IMR-90 (cell line): ENCODE measurements at regions not wholly inside any gene's neighbourhood (a gene's known extent, or its start where the extent isn't known, plus 50 kb on each side); places are given as distances from the start of the nearest gene placed in this dataset.

Experiments
- ATAC-seq: fragments of 200-7000 bp; cut with Tn5 transposase; 2 replicates; pipeline ENCODE4 v1.9.1; 2020; ENCODE audit warnings: low read depth, mild to moderate bottlenecking, moderate library complexity
- BruUV-seq: library from RNA; stranded (reverse); fragments of 400-500 nt; replicated peaks from 2 replicates; lab custom pipeline; 2021; lab: Mats Ljungman, UMichigan
- CTCF ChIA-PET: fragments of 300-600 bp; formaldehyde crosslinking; extraction: SDS; loops from one replicate; lab custom pipeline; 2021; ENCODE audit warnings: antibody characterized with exemption; lab: Yijun Ruan, JAX
- POLR2A ChIA-PET: fragments of 300-600 bp; sonication (Branson Sonifier 250); formaldehyde crosslinking; loops from one replicate; lab custom pipeline; 2022; ENCODE audit warnings: antibody characterized with exemption; ENCODE audit not compliant: unreplicated experiment; lab: Charles Lee
- DNase-seq: peaks from one replicate; pipeline ENCODE4 v3.0.0; 2013
- H2AFZ ChIP-seq: replicated peaks from 2 replicates; pipeline ENCODE3; 2013; ENCODE audit warnings: low read length, mild to moderate bottlenecking; ENCODE audit not compliant: poor library complexity
- H2AK5ac ChIP-seq: 2 replicates; pipeline ENCODE4 v1.6.1; 2013; ENCODE audit warnings: low read depth, low read length, inconsistent platforms
- H2AK9ac ChIP-seq: replicated peaks from 2 replicates; pipeline ENCODE3; 2013; ENCODE audit warnings: mild to moderate bottlenecking, low read depth, low read length, moderate library complexity; ENCODE audit not compliant: poor library complexity
- H2BK120ac ChIP-seq: 2 replicates; pipeline ENCODE4 v1.6.1; 2013; ENCODE audit warnings: low read depth, low read length, inconsistent platforms
- H2BK15ac ChIP-seq: 3 replicates; pipeline ENCODE4 v1.6.1; 2013; ENCODE audit warnings: low read depth, low read length, inconsistent platforms
- H2BK20ac ChIP-seq: 2 replicates; pipeline ENCODE4 v1.6.1; 2013; ENCODE audit warnings: low read depth, mild to moderate bottlenecking, inconsistent platforms, low read length, moderate library complexity
- H2BK5ac ChIP-seq: 2 replicates; pipeline ENCODE4 v1.6.1; 2013; ENCODE audit warnings: mild to moderate bottlenecking, low read depth, low read length, inconsistent platforms; ENCODE audit not compliant: poor library complexity, severe bottlenecking
- H3K14ac ChIP-seq: replicated peaks from 2 replicates; pipeline ENCODE4 v1.6.1; 2013; ENCODE audit warnings: low read depth, low read length, inconsistent platforms
- H3K18ac ChIP-seq: 2 replicates; pipeline ENCODE4 v1.6.1; 2013; ENCODE audit warnings: low read depth, low read length, control low read depth
- H3K23ac ChIP-seq: 2 replicates; pipeline ENCODE4 v1.6.1; 2013; ENCODE audit warnings: low read depth, low read length, inconsistent platforms
- H3K27ac ChIP-seq: 2 replicates; pipeline ENCODE4 v1.5.1; 2013; ENCODE audit warnings: mild to moderate bottlenecking, control low read depth, low read length; ENCODE audit not compliant: insufficient read depth
- H3K27me3 ChIP-seq: 2 replicates; pipeline ENCODE4 v1.6.1; 2013; ENCODE audit warnings: low read length; ENCODE audit not compliant: control insufficient read depth, insufficient read depth
- H3K36me3 ChIP-seq: 2 replicates; pipeline ENCODE4 v1.6.1; 2013; ENCODE audit warnings: low read length, mixed read lengths; ENCODE audit not compliant: control insufficient read depth, insufficient read depth
- H3K4ac ChIP-seq: 2 replicates; pipeline ENCODE4 v1.6.1; 2013; ENCODE audit warnings: low read depth, low read length, inconsistent platforms
- H3K4me1 ChIP-seq: 2 replicates; pipeline ENCODE4 v1.6.1; 2013; ENCODE audit warnings: low read length, mixed read lengths; ENCODE audit not compliant: control insufficient read depth, insufficient read depth
- H3K4me2 ChIP-seq: 2 replicates; pipeline ENCODE4 v1.6.1; 2013; ENCODE audit warnings: low read depth, mild to moderate bottlenecking, control low read depth, low read length, moderate library complexity
- H3K4me3 ChIP-seq: 2 replicates; pipeline ENCODE4 v1.5.1; 2013; ENCODE audit warnings: low read depth, mild to moderate bottlenecking, control low read depth, low read length, moderate library complexity; ENCODE audit not compliant: insufficient read depth
- H3K56ac ChIP-seq: 2 replicates; pipeline ENCODE4 v1.6.1; 2013; ENCODE audit warnings: low read length, inconsistent platforms; ENCODE audit not compliant: insufficient read depth; ENCODE audit errors: extremely low read depth
- H3K79me1 ChIP-seq, 2 experiments: 2 replicates each; pipeline ENCODE4 v1.6.1; 2013; ENCODE audit warnings: low read length in 2 of 2, inconsistent platforms in 1 of 2, low read depth in 1 of 2
- H3K9ac ChIP-seq: 2 replicates; pipeline ENCODE4 v1.6.1; 2013; ENCODE audit warnings: low read depth, low read length, control low read depth
- H3K9me1 ChIP-seq: 2 replicates; pipeline ENCODE4 v1.6.1; 2013; ENCODE audit warnings: low read length, inconsistent platforms; ENCODE audit not compliant: insufficient read depth
- H3K9me3 ChIP-seq: 2 replicates; pipeline ENCODE4 v1.6.1; 2013; ENCODE audit warnings: low read length; ENCODE audit not compliant: control insufficient read depth, insufficient read depth
- H4K20me1 ChIP-seq: 2 replicates; pipeline ENCODE4 v1.6.1; 2013; ENCODE audit warnings: low read length, inconsistent platforms; ENCODE audit not compliant: insufficient read depth
- H4K5ac ChIP-seq: 2 replicates; pipeline ENCODE4 v1.6.1; 2013; ENCODE audit warnings: mild to moderate bottlenecking, low read depth, low read length, control low read depth
- H4K8ac ChIP-seq, 2 experiments: 2 replicates each; pipeline ENCODE4 v1.6.1; 2013; ENCODE audit warnings: low read depth in 2 of 2, low read length in 2 of 2, control low read depth in 1 of 2, inconsistent platforms in 1 of 2
- H4K91ac ChIP-seq: 2 replicates; pipeline ENCODE4 v1.6.1; 2013; ENCODE audit warnings: low read depth, low read length, inconsistent platforms; ENCODE audit not compliant: insufficient read depth
- BHLHE40 ChIP-seq: fragments of 150-350 bp; IDR thresholded peaks from 2 replicates; pipeline ENCODE4 v1.6.1; 2016; ENCODE audit warnings: mild to moderate bottlenecking, low read depth, low read length
- CEBPB ChIP-seq: IDR thresholded peaks from 2 replicates; pipeline ENCODE4 v1.6.1; 2012; ENCODE audit warnings: low read depth, low read length, improper control_type of control experiment
- CTCF ChIP-seq: conservative IDR thresholded peaks from 2 replicates; pipeline ENCODE4 v1.5.1; 2012; ENCODE audit warnings: mild to moderate bottlenecking, low read depth, low read length, improper control_type of control experiment
- ELK1 ChIP-seq: fragments of 150-350 bp; IDR thresholded peaks from 2 replicates; pipeline ENCODE4 v1.6.1; 2016; ENCODE audit warnings: low read depth, mild to moderate bottlenecking, low read length, moderate library complexity, borderline replicate concordance
- FOS ChIP-seq: fragments of 150-350 bp; IDR thresholded peaks from 2 replicates; pipeline ENCODE4 v1.6.1; 2016; ENCODE audit warnings: low read depth, low read length
- MAFK ChIP-seq: IDR thresholded peaks from 2 replicates; pipeline ENCODE4 v1.6.1; 2012; ENCODE audit warnings: low read depth, low read length, improper control_type of control experiment
- MAZ ChIP-seq: IDR thresholded peaks from 2 replicates; pipeline ENCODE4 v1.6.1; 2012; ENCODE audit warnings: low read depth, mild to moderate bottlenecking, low read length, improper control_type of control experiment, moderate library complexity, borderline replicate concordance
- NFE2L2 ChIP-seq: fragments of 150-350 bp; IDR thresholded peaks from 2 replicates; pipeline ENCODE4 v1.6.1; 2016; ENCODE audit warnings: low read depth, mild to moderate bottlenecking, low read length
- RFX5 ChIP-seq: IDR thresholded peaks from 2 replicates; pipeline ENCODE4 v1.8.0; 2012; ENCODE audit warnings: low read depth, mild to moderate bottlenecking, low read length, moderate library complexity
- USF2 ChIP-seq: fragments of 150-350 bp; IDR thresholded peaks from 2 replicates; pipeline ENCODE4 v1.6.1; 2017; ENCODE audit warnings: mild to moderate bottlenecking, antibody characterized with exemption, low read length, low read depth
- WGBS, 2 experiments: methylation state at CpG; one replicate each; pipeline versions ENCODE4 v1.1.5 to v1.1.7; 2013; ENCODE audit warnings: missing lambda C conversion rate in 2 of 2; ENCODE audit not compliant: insufficient read length in 1 of 2; ENCODE audit errors: extremely low coverage in 2 of 2; 5-methylcytosine and 5-hydroxymethylcytosine counted together
- dilution Hi-C: fragments of 300-500 bp; cut with HindIII; formaldehyde crosslinking; loops from one replicate; pipeline ENCODE4 v1.14.3; 2018; ENCODE audit warnings: low sequenced_read_pairs; ENCODE audit not compliant: unreplicated experiment
- in situ Hi-C: fragments of 300-500 bp; cut with MboI; formaldehyde crosslinking; loops from 3 replicates; pipeline ENCODE4 v1.14.3; 2019; ENCODE audit warnings: low sequenced_read_pairs, inconsistent platforms, mixed read lengths
- intact Hi-C: fragments of 100-400 bp; cut with micrococcal nuclease; formaldehyde crosslinking; loops from 2 replicates; pipeline ENCODE4 v1.10.0; 2022

DNA sequence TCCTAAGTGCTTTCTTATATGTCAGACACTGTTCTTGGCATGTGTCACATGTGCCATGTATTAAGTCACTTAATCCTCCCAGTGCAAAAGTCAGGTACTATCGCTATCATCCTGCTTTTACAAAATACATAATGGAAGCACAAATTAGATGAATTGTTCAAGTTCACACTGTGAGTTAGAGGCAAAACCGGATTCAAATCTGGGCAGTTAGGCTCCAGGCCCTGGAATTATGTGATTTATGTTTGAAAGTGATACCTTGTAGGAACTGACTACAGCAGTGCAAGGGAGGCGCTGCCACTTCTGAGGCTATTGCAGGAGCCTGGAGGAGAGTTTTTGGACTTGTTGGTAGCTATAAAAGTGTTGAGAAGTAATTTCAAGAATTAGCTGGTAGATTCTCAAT lies 358.3 kb downstream of the HLX start:
- Histone ChIP-seq H3K9ac (no peak overlapping the region), H3K27me3 (no peaks in the 10 kb centered on the region), H2AK9ac (no peak overlapping the region), H4K91ac (no peak overlapping the region), H3K56ac (no peak overlapping the region), H3K18ac (no peak overlapping the region), H3K79me1 (no peaks in the 10 kb centered on the region), H3K23ac (no peak overlapping the region), H2BK5ac (no peak overlapping the region), H3K4me2 (no peak overlapping the region), H2BK20ac (no peak overlapping the region), H3K36me3 (no peaks in the 10 kb centered on the region), H2AFZ (no peak overlapping the region), H4K8ac (no peak overlapping the region), H3K9me3 (no peaks in the 10 kb centered on the region), H4K5ac (no peak overlapping the region), H3K9me1 (no peaks in the 10 kb centered on the region), H2BK15ac (no peak overlapping the region), H3K4me3 (no peak overlapping the region), H2AK5ac (no peak overlapping the region), H3K27ac (no peak overlapping the region), H3K4me1 (no peaks in the 10 kb centered on the region), H3K4ac (no peak overlapping the region), H2BK120ac (no peak overlapping the region), H4K20me1 (no peaks in the 10 kb centered on the region), H3K14ac (no peak overlapping the region)
- CTCF ChIA-PET: no interaction called here
- POLR2A ChIA-PET: no interaction called here
- WGBS, 2 experiments: no CpG with 5 or more reads among the region's 3 CpGs
- intact Hi-C loops (no loop called here), dilution Hi-C loops (no loop called here), in situ Hi-C loops (no loop called here)
- no peak for DNase-seq
- TF ChIP-seq NFE2L2 (no peak), CEBPB (no peak), FOS (no peak), USF2 (no peak), MAZ (no peak), BHLHE40 (no peak), MAFK (no peak), ELK1 (no peak), CTCF (no peak), RFX5 (no peak)
- no TSS peak for BruUV-seq
- no peak for ATAC-seq
